H1 (cell line): ENCODE measurements at regions not wholly inside any gene's neighbourhood (a gene's known extent, or its start where the extent isn't known, plus 50 kb on each side); places are given as distances from the start of the nearest gene placed in this dataset.

Source experiments
- CTCF ChIA-PET: fragments of 300-600 bp; sonication (Branson Sonifier 250); formaldehyde crosslinking; loops from one replicate; lab custom pipeline; 2021; ENCODE audit not compliant: partially characterized antibody; lab: Charles Lee
- POLR2A ChIA-PET: fragments of 300-600 bp; sonication (Branson Sonifier 250); formaldehyde crosslinking; loops from one replicate; lab custom pipeline; 2021; ENCODE audit warnings: inconsistent platforms; ENCODE audit not compliant: partially characterized antibody; lab: Charles Lee
- DNase-seq, 2 experiments: peaks; one replicate each; pipeline versions ENCODE4 v3.0.0 to v3.0.0-alpha.2; 2010 to 2022; ENCODE audit warnings: low spot score in 2 of 2, low read depth in 1 of 2, mixed read lengths in 1 of 2
- FAIRE-seq: peaks from 2 replicates; lab custom pipeline; 2011; peaks lifted over from hg19 to GRCh38; lab: Jason Lieb, UNC
- H2AFZ ChIP-seq: 2 replicates; pipeline ENCODE4 v1.8.1; 2012; ENCODE audit warnings: low read length, inconsistent platforms
- H2AK5ac ChIP-seq: 2 replicates; pipeline ENCODE4 v1.6.1; 2013; ENCODE audit warnings: low read depth, low read length
- H2BK120ac ChIP-seq: replicated peaks from 2 replicates; pipeline ENCODE3; 2013; ENCODE audit warnings: low read depth, low read length, inconsistent platforms
- H2BK12ac ChIP-seq: 2 replicates; pipeline ENCODE4 v1.6.1; 2013; ENCODE audit warnings: low read depth, low read length
- H2BK15ac ChIP-seq: 2 replicates; pipeline ENCODE4 v1.6.1; 2013; ENCODE audit warnings: low read length
- H2BK20ac ChIP-seq: 2 replicates; pipeline ENCODE4 v1.6.1; 2013; ENCODE audit warnings: low read length
- H2BK5ac ChIP-seq: 2 replicates; pipeline ENCODE4 v1.6.1; 2013; ENCODE audit warnings: low read depth, low read length
- H3K14ac ChIP-seq: 2 replicates; pipeline ENCODE4 v1.6.1; 2013; ENCODE audit warnings: inconsistent platforms; ENCODE audit not compliant: insufficient read length
- H3K18ac ChIP-seq: 2 replicates; pipeline ENCODE4 v1.6.1; 2013; ENCODE audit warnings: low read length; ENCODE audit errors: extremely low read depth
- H3K23ac ChIP-seq: 2 replicates; pipeline ENCODE4 v1.6.1; 2013; ENCODE audit warnings: inconsistent platforms; ENCODE audit not compliant: insufficient read length
- H3K23me2 ChIP-seq: 2 replicates; pipeline ENCODE4 v1.6.1; 2013; ENCODE audit warnings: low read depth, low read length
- H3K27ac ChIP-seq: 2 replicates; pipeline ENCODE4 v1.6.1; 2011; ENCODE audit warnings: low read depth, low read length, inconsistent platforms
- H3K27me3 ChIP-seq, 4 experiments: replicated peaks in 1 of 4; 1 replicate in 1 of 4; 2 replicates in 3 of 4; pipeline versions ENCODE4 v1.6.1 to v1.8.1; 2011 to 2013; ENCODE audit warnings: low read length in 3 of 4, mild to moderate bottlenecking in 3 of 4, inconsistent platforms in 2 of 4, mixed read lengths in 2 of 4, moderate library complexity in 1 of 4; ENCODE audit not compliant: control insufficient read depth in 3 of 4, insufficient read depth in 3 of 4; ENCODE audit errors: extremely low read depth in 1 of 4
- H3K36me3 ChIP-seq, 4 experiments: 2 replicates each; pipeline versions ENCODE4 v1.6.1 to v1.8.1; 2011 to 2013; ENCODE audit warnings: mild to moderate bottlenecking in 4 of 4, low read length in 3 of 4, moderate library complexity in 2 of 4, control low read depth in 1 of 4, inconsistent platforms in 1 of 4; ENCODE audit not compliant: insufficient read depth in 4 of 4, control insufficient read depth in 2 of 4
- H3K4ac ChIP-seq: replicated peaks from 2 replicates; pipeline ENCODE3; 2013; ENCODE audit warnings: low read length, low read depth, mixed read lengths, inconsistent platforms; ENCODE audit not compliant: insufficient read length
- H3K4me1 ChIP-seq, 4 experiments: replicated peaks in 1 of 4; 1 replicate in 1 of 4; 2 replicates in 3 of 4; pipeline versions ENCODE4 v1.6.1 to v1.8.1; 2011 to 2013; ENCODE audit warnings: low read length in 3 of 4, inconsistent platforms in 2 of 4, mixed read lengths in 1 of 4; ENCODE audit not compliant: insufficient read depth in 4 of 4, control insufficient read depth in 3 of 4
- H3K4me2 ChIP-seq, 2 experiments: 2 replicates each; pipeline versions ENCODE4 v1.6.1 to v1.8.1; 2011 to 2013; ENCODE audit warnings: low read depth in 2 of 2, low read length in 2 of 2, control low read depth in 1 of 2, inconsistent platforms in 1 of 2, mild to moderate bottlenecking in 1 of 2; ENCODE audit not compliant: insufficient read depth in 1 of 2
- H3K4me3 ChIP-seq, 4 experiments: fragments of 200-600, 300-600 bp in 1 of 4; sonication (generic), shearing (Covaris generic), sonication (Bioruptor Twin) in 1 of 4; 2 replicates each; pipeline versions ENCODE4 v1.5.1 to v1.8.1; 2011 to 2016; ENCODE audit warnings: low read length in 4 of 4, low read depth in 3 of 4, control low read depth in 2 of 4, inconsistent platforms in 2 of 4, mild to moderate bottlenecking in 2 of 4, mixed read lengths in 1 of 4, moderate library complexity in 1 of 4; ENCODE audit not compliant: insufficient read depth in 2 of 4; ENCODE audit errors: extremely low read depth in 1 of 4
- H3K56ac ChIP-seq: replicated peaks from 2 replicates; pipeline ENCODE3; 2013; ENCODE audit warnings: low read depth, mild to moderate bottlenecking, mixed read lengths, low read length, inconsistent platforms; ENCODE audit not compliant: insufficient read length
- H3K79me1 ChIP-seq: 2 replicates; pipeline ENCODE4 v1.6.1; 2013; ENCODE audit warnings: low read depth, low read length, control low read depth
- H3K79me2 ChIP-seq, 2 experiments: 2 replicates each; pipeline versions ENCODE4 v1.6.1 to v1.8.1; 2012 to 2013; ENCODE audit warnings: low read length in 2 of 2, mild to moderate bottlenecking in 2 of 2, inconsistent platforms in 1 of 2; ENCODE audit not compliant: insufficient read depth in 2 of 2, control insufficient read depth in 1 of 2
- H3K9ac ChIP-seq, 4 experiments: replicated peaks in 1 of 4; 1 replicate in 1 of 4; 2 replicates in 3 of 4; pipeline versions ENCODE4 v1.6.1 to v1.8.1; 2011 to 2013; ENCODE audit warnings: low read depth in 3 of 4, low read length in 3 of 4, control low read depth in 2 of 4, mild to moderate bottlenecking in 2 of 4, moderate library complexity in 2 of 4, inconsistent platforms in 1 of 4; ENCODE audit errors: extremely low read depth in 1 of 4
- H3K9me3 ChIP-seq, 2 experiments: 2 replicates each; pipeline versions ENCODE4 v1.6.1 to v1.8.1; 2012 to 2013; ENCODE audit warnings: mild to moderate bottlenecking in 2 of 2, moderate library complexity in 2 of 2, control low read depth in 1 of 2, inconsistent platforms in 1 of 2, low read depth in 1 of 2, low read length in 1 of 2, mixed read lengths in 1 of 2; ENCODE audit not compliant: insufficient read depth in 2 of 2
- H4K20me1 ChIP-seq, 2 experiments: replicated peaks in 1 of 2; 2 replicates each; pipeline versions ENCODE3 to v1.8.1; 2011 to 2013; ENCODE audit warnings: inconsistent platforms in 2 of 2, low read length in 2 of 2, mild to moderate bottlenecking in 1 of 2; ENCODE audit not compliant: insufficient read depth in 2 of 2, control insufficient read depth in 1 of 2
- H4K5ac ChIP-seq: 2 replicates; pipeline ENCODE4 v1.6.1; 2013; ENCODE audit warnings: low read length, low read depth, mixed read lengths, inconsistent platforms; ENCODE audit not compliant: insufficient read length
- H4K8ac ChIP-seq: 2 replicates; pipeline ENCODE4 v1.8.0; 2013; ENCODE audit warnings: mild to moderate bottlenecking, moderate library complexity, low read length, inconsistent platforms; ENCODE audit not compliant: insufficient read depth; ENCODE audit errors: extremely low read depth
- H4K91ac ChIP-seq: replicated peaks from 2 replicates; pipeline ENCODE3; 2013; ENCODE audit warnings: low read length, mixed read lengths, inconsistent platforms; ENCODE audit not compliant: insufficient read length
- CHD2 ChIP-seq: IDR thresholded peaks from 2 replicates; pipeline ENCODE4 v1.6.1; 2012; ENCODE audit warnings: low read length, improper control_type of control experiment

GRCh38 chr6:76681781-76682180, 609.3 kb upstream of the IMPG1 start:
- Histone ChIP-seq H3K23me2 (no peaks in the 10 kb centered on the region), H4K20me1 (no peaks in the 10 kb centered on the region), H2BK12ac (no peak overlapping the region), H4K5ac (no peak overlapping the region), H3K4me3 (no peak overlapping the region), H2BK20ac (no peak overlapping the region), H3K56ac (no peak overlapping the region), H2BK120ac (no peak overlapping the region), H3K79me2 (no peaks in the 10 kb centered on the region), H2AK5ac (no peak overlapping the region), H3K18ac (no peak overlapping the region), H4K91ac (no peak overlapping the region), H3K79me1 (no peaks in the 10 kb centered on the region; the same call in 1 of the 2 replicates), H3K9ac (no peak overlapping the region), H3K9me3 (no peaks in the 10 kb centered on the region), H3K36me3 (no peaks in the 10 kb centered on the region), H3K4me1 (peaks cover 2 to 16% (median 12%) of the 10 kb centered on the region in 4 experiments; a peak in 5 of 7 replicates), H4K8ac (no peak overlapping the region), H2AFZ (no peak overlapping the region), H2BK5ac (no peak overlapping the region), H3K23ac (no peak overlapping the region), H3K4me2 (no peak overlapping the region), H2BK15ac (no peak overlapping the region), H3K27me3 (no peaks in the 10 kb centered on the region), H3K27ac (no peak overlapping the region), H3K4ac (no peak overlapping the region), H3K14ac (no peak overlapping the region)
- TF ChIP-seq CHD2: no peak
- FAIRE-seq: no peak
- no peak for DNase-seq
- CTCF ChIA-PET: interaction anchor here (0.6 to 2.6 kb wide), 8 partner anchors 9 to 841 kb away, joined by 3 to 12 read pairs (median 4); no protein-coding TSS in a partner anchor
- POLR2A ChIA-PET: interaction anchor here (0.6 to 1.2 kb wide), 2 partner anchors 227 to 735 kb away, joined by 3 read pairs; no protein-coding TSS in a partner anchor
